HL-60/S4 treated with phorbol 12-myristate 13-acetate at 8.2 ng/mL for 4 days and 3 days (cell line): ENCODE measurements at regions not wholly inside any gene's neighbourhood (a gene's known extent, or its start where the extent isn't known, plus 50 kb on each side); places are given as distances from the start of the nearest gene placed in this dataset.
"Not testable (repeated sequence)": the region's sequence is repeated elsewhere in the genome, so short reads cannot be mapped to it uniquely, and the experiment has no call there.

Experiments
- in situ Hi-C: fragments of 300-500 bp; cut with MboI; formaldehyde crosslinking; loops from 2 replicates; pipeline ENCODE4 v1.15.0; 2022; ENCODE audit warnings: low sequenced_read_pairs

DNA sequence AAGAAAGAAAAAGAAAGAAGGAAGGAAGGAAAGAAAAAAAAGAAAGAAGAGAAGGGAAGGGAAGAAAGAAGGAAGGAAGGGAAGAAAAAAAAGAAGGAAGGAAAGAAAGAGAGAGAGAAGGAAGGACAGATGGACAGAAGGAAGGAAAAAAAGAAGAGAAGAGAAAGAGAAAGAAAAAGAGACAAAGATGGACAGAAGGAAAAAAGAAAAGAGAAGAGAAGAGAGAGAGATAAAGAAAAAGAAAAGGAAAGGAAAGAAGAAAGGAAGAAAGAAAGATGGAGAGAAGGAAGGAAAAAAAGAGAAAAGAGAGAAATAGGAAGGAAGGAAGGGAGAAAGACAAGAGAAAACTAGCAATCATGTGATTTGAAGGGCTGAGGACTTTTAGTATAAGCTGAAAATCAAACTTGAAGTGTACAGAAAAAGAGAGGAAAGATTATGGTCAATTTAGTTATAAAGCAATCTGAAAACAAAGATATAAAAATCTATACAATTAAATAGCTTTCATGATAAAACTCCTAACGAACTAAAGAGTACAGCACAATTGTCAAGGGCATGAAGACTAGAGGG, 115.3 kb downstream of the LTN1 start:
- in situ Hi-C loops = no loop called here

DNA sequence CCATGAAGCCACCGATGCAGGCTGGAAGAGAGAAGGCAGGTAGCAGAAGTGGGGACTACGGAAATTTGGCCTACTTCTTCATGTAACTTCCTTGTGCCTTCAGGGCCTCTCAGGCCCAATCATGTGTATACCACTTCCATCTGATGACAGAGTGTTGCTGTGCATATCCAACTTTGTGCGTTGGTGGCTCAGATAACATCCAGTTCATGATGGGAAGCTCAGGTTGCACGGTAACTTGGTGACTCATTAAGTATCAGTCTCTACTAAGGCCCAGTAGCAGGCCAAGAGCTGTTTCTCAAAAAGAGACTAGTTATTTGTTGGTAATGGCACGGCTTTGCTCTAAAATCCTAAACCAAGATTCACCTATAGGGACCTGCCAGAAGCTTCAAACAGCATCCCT, 117.6 kb downstream of the LTN1 start:
- in situ Hi-C loops = no loop called here

DNA sequence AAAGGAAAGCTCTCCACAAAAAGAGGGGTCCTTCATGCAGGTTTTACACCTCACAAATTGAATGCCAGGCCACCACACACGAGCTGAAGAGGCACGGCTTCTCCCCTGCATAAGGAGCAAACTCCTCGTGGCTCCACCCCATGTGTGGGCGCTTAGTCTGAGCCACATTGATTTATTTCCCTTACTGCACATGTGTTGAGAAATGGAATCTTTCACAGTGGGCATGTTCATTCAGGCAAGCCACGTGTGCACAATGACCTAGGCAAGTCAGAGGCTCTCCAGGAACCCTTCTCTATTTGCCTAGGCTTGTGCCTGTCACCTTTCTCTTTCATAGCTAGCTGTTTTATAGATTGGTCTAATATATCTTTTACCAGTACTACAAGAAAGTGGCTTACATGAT, 120.5 kb downstream of the LTN1 start:
- in situ Hi-C loops = no loop called here

DNA sequence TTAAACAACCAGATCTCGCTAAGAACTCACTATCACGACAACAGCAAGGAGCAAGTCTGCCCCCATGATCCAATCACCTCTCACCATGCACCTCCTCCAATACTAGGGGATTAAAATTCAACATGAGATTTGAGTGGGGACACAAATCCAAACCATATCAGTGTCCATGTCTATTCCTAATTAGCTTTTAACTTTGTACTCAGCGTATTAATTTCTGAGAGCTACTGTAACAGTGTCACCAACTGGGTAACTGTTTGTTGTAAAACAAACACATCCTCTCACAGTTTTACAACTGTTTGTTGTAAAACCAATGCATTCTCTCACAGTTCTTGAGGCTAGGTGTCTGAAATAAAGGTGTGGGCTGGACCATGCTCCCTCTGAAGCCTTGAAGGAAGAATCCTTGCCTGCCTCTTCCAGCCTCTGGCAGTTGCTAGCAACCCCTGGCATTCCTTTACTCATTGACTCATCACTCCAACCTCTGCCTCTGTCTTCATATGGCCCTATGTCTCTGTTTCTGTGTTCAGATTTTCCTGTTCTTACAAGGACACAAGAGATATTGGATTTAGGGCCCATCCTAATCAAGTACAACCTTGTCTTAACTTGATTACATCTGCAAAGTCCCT, 121.2 kb downstream of the LTN1 start:
- in situ Hi-C loops = no loop called here

DNA sequence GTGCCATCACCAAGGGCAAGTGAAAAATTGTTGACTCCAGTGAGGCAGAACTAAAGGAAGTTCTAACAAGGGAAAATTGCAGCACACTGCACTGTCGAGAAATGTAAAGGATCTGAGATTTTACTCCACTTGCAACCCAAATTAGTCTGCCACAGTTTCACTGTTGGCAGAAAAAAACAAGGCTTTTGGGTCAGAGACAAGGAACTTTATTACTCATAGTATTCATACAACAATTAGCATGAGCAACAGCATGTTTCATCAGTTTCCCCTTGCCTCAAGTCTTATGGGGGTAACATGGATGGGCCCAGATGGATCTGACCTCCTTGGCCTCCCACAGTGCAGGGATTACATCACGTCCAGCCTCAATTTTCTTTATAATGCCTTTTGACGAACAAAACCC, 125.3 kb downstream of the LTN1 start:
- in situ Hi-C loops = no loop called here

DNA sequence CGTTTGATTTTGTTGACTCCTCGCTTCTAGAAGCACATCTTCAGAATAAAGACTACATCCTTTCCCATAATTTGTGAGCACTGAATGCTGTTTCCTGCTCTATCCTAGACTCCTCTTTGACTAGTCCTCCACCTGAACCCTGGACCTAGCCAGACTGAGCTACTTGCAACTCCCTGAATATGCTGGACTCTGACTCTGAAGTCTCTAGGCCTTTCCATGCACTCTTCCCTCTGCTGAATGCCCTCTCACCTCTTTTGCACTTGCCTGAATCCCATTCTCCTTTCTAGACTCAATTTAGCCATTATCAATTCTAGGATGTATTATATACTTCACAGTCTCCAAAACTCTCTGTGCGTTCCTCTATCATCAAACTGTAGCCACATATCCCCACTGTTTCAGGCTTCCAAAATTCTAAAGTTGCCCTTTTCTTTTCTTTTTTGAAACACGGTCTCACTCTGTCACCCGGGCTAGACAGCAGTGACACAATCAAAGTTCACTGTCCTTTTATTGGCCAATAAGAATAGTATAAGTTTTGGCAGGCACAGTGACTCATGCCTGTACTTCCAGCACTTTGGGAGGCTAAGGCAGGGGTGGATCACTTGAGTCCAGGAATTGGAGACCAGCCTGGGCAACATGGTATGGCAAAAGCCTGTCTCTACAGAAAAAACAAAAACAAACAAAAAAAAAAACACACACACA, 127.0 kb downstream of the LTN1 start:
- in situ Hi-C loops = no loop called here

DNA sequence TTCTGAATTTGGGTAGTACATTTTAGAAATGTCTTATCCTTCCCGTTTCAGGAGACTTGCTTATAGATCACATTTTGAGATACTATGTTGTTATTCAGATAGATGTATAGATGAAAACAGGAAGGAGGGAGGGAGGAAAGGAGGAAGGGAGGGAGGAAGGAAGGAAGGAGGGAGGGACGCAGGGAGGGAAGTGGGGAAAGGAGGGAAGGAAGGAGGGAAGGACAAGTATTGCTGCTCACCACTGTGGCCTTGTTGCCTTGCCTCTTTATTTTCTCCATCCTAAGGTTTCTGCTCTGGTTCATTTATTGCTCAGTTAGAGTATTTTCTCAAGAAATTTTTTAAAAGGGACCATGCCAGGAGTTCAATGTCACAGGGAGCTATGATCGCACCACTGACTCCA, 134.3 kb downstream of the LTN1 start:
- in situ Hi-C loops = no loop called here

GRCh38 chr21:28857752-28858151, 134.9 kb downstream of the LTN1 start:
- in situ Hi-C loops = no loop called here

GRCh38 chr21:28856588-28857250, 136.0 kb downstream of the LTN1 start:
- in situ Hi-C loops = no loop called here

- in situ Hi-C loops = no loop called here
These were observed 140.0 kb downstream of the LTN1 start for GRCh38 chr21:28852706-28853105.

DNA sequence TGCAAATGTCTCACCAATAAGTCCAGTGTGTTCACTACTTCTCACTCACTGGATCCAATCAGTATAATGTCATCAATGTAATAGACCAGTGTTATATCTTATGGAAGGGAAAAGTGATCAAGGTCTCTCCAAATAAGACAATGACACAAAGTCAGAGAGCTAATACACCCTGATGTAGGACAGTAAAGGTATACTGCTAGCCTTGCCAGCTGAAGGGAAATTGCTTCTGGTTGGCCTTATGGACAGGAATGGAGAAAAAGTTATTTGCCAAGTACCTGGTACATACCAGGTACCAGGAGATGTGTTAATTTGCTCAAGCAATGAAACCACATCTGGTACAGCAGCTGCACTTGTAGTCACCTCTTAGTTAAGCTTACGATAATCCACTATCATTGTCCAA, 141.0 kb downstream of the LTN1 start:
- in situ Hi-C loops = no loop called here

- in situ Hi-C loops = not testable (repeated sequence)
These were observed 153.4 kb downstream of the LTN1 start for GRCh38 chr21:28839237-28839636.

DNA sequence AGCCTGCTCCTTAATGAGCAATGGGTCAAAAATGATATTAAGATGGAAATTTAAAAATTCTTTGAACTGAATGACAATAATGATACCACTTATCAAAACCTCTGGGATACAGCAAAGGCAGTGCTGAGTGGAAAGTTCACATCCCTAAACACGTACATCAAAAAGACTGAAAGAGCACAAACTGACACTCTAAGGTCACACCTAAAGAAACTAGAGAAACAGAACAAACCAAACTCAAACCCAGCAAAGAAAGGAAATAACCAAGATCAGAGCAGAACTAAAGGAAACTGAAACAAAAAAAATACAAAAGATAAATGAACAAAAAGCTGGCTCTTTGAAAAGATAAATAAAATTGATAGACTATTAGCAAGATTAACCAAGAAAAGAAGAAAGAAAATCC, 155.3 kb downstream of the LTN1 start:
- in situ Hi-C loops = not testable (repeated sequence)

- in situ Hi-C loops = not testable (repeated sequence)
These were observed 156.1 kb downstream of the LTN1 start for GRCh38 chr21:28836588-28836987.

DNA sequence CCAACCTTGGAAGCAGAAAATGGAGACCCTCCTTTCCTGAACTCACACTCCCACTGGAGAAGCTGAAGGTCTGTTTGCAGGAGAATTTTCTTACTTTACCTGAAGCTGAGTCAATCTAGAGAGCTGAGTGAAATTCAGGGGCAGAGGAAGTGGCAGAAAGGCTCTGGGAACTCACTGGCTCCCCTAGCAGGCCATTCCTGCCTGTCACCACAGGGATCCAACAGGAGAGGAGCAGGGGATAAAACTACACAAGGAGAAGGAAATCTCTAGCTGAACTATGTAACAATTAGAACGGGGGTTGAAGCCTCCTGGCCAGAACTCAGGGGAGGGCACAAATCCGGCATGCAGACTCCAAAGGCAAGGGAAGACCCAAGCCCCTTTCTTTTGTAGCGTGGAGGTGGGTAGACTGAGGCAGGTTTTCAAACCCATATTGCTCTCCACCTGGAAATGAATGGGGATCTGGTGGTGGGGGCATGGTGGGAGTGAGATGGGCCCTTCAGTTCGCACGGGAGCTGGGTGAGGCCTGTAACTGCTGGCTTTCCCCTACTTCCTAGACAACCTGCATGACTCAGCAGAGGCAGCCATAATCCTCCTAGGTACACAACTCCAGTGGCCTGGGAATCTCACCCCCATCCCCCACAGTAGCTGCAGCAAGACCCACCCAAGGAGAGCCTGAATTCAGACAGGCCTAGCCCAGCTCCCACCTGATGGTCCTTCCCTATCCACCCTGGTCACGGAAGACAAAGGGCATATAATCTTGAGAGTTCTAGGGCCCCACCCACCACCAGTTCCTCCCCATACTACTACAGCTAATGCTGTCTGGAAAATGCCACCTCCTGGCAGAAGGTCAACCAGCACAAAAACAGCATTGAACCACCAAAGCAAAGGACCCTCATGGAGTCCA, 158.1 kb downstream of the LTN1 start:
- in situ Hi-C loops = no loop called here

DNA sequence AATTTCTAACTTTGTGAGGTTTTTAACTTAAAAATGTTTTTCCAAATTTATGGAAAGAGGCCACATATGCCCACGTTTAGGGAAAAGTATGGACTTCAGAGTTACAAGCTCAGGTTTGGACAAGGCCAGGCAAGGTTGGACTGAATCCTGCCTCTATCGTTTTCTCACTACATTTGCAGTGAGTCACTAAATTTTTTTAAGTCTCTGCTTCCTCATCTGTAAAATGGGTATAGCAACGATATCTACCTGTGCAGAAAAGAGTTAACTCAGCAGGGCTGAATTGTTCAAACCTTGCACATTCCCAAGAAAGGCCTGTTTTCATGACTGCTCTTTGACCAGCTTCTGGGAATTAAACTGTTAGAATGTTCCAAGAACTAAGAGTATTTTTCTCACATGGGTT, 159.1 kb downstream of the LTN1 start:
- in situ Hi-C loops = no loop called here

- in situ Hi-C loops = no loop called here
These were observed 159.5 kb downstream of the LTN1 start for GRCh38 chr21:28833182-28833581.

DNA sequence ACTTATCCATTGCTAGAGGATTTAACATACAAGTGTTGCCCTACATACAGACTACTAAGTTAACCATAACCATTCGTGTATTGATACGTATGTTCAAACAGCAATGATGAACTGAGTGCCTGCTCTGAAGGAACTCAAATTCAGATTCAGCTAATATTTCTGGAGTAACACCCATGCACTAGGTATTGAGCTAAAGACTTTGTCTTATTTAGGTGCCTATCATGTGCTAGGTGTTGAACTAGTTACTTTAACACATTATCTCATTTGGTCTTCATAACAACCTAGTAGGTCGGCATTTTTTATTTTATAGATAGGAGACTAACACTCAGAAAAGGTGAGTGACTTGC, 160.0 kb downstream of the LTN1 start:
- in situ Hi-C loops = no loop called here

GRCh38 chr21:28832013-28832714, 160.5 kb downstream of the LTN1 start:
- in situ Hi-C loops = no loop called here

- in situ Hi-C loops = no loop called here
These were observed 163.7 kb downstream of the LTN1 start for GRCh38 chr21:28828981-28829380.
